CD4-positive, alpha-beta T cell treated with Interleukin-2 at 100 ng/mL for 4 hours (primary cell): ENCODE measurements at regions not wholly inside any gene's neighbourhood (a gene's known extent, or its start where the extent isn't known, plus 50 kb on each side); places are given as distances from the start of the nearest gene placed in this dataset.
"Not testable (repeated sequence)": the region's sequence is repeated elsewhere in the genome, so short reads cannot be mapped to it uniquely, and the experiment has no call there.

Experiments
- DNase-seq: peaks from one replicate; pipeline ENCODE4 v3.0.0-alpha.2; 2020; ENCODE audit warnings: low spot score

- DNase-seq = no peak
Observed at GRCh38 chr9:78671785-78672184, 374.9 kb downstream of the PSAT1 start.

GRCh38 chr9:78674874-78675273 is 377.9 kb downstream of the PSAT1 start:
- no peak for DNase-seq

GRCh38 chr9:78676009-78676408 is 379.1 kb downstream of the PSAT1 start:
- DNase-seq = no peak

- no peak for DNase-seq
Observed at GRCh38 chr9:78676623-78677022, 379.7 kb downstream of the PSAT1 start.

GRCh38 chr9:78677326-78677725 is 380.4 kb downstream of the PSAT1 start:
- no peak for DNase-seq

- no peak for DNase-seq
Observed at GRCh38 chr9:78678877-78679276, 382.0 kb downstream of the PSAT1 start.

GRCh38 chr9:78680196-78680595 is 383.3 kb downstream of the PSAT1 start:
- DNase-seq = no peak

GRCh38 chr9:78682216-78682615 is 385.3 kb downstream of the PSAT1 start:
- DNase-seq = no peak

- DNase-seq = no peak
Observed at GRCh38 chr9:78685471-78685870, 388.5 kb downstream of the PSAT1 start.

GRCh38 chr9:78688796-78689195 is 391.9 kb downstream of the PSAT1 start:
- DNase-seq = no peak

GRCh38 chr9:78691542-78691941 is 394.6 kb downstream of the PSAT1 start:
- DNase-seq = no peak

- no peak for DNase-seq
Observed at GRCh38 chr9:78692871-78693270, 395.9 kb downstream of the PSAT1 start.

- no peak for DNase-seq
Observed at GRCh38 chr9:78694974-78695373, 398.0 kb downstream of the PSAT1 start.

- no peak for DNase-seq
Observed at GRCh38 chr9:78695519-78695918, 398.6 kb downstream of the PSAT1 start.

- no peak for DNase-seq
Observed at GRCh38 chr9:78697618-78698017, 400.7 kb downstream of the PSAT1 start.

GRCh38 chr9:78698371-78698770 is 401.4 kb downstream of the PSAT1 start:
- DNase-seq = no peak

GRCh38 chr9:78699217-78699616 is 402.3 kb downstream of the PSAT1 start:
- not testable (repeated sequence) for DNase-seq

- DNase-seq = not testable (repeated sequence)
Observed at GRCh38 chr9:78704153-78704552, 407.2 kb downstream of the PSAT1 start.

- DNase-seq = no peak
Observed at GRCh38 chr9:78707080-78707479, 410.2 kb downstream of the PSAT1 start.

- no peak for DNase-seq
Observed at GRCh38 chr9:78707481-78707991, 410.6 kb downstream of the PSAT1 start.

- DNase-seq = no peak
Observed at GRCh38 chr9:78712903-78713613, 416.1 kb downstream of the PSAT1 start.

GRCh38 chr9:78713614-78714405 is 416.9 kb downstream of the PSAT1 start:
- no peak for DNase-seq

GRCh38 chr9:78714576-78714975 is 417.7 kb downstream of the PSAT1 start:
- no peak for DNase-seq
